ENCODE measurements at regions not wholly inside any gene's neighbourhood (a gene's known extent, or its start where the extent isn't known, plus 50 kb on each side); places are given as distances from the start of the nearest gene placed in this dataset.
"Not testable (repeated sequence)": the region's sequence is repeated elsewhere in the genome, so short reads cannot be mapped to it uniquely, and the experiment has no call there.

DNA sequence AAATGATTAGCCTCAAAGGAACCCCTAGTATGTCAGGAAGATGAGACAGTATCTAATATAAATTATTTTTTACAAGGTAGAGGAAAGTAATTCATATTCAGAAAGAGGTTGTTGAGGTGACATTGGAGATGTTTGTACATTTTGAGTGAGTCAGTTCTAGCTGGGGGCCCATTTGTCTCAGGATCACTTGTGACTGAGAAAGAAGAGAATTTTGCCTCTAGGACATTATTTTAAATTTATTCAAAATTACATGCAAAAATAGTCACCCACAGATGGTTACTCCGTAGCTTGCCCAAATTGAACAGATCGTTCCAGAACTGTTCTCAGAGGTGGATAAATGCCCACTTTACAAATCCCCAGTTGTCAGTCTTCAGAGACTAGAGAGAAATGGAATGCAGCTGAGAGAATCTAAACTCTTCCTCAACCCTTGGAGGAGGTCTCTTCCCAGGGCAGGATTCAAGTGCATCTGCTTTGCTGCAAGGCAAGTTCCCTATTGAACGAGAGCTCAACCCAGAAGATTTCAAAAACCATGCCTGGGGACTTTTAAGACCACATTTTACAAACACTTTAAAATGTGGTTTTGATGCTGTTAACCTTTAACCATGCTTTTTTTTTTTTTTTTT lies 987.8 kb upstream of the ADAMTS5 start:
- DNase-seq (ENCODE audit: low read depth) = peak; percentile 0
- no peak for TF ChIP-seq CTCF (IDR thresholded peaks at IDR 0.05; ENCODE audit: low read depth, low read length)
- TF ChIP-seq MYC (IDR thresholded peaks at IDR 0.05; ENCODE audit: low read depth, low read length) = no peak
- TF ChIP-seq POLR2A (IDR thresholded peaks at IDR 0.05; ENCODE audit: extremely low read depth, insufficient read length) = no peak
- TF ChIP-seq MAX (IDR thresholded peaks at IDR 0.05; ENCODE audit: low read depth, low read length) = no peak

GRCh38 chr21:27953340-27954045 lies 986.6 kb upstream of the ADAMTS5 start:
- TF ChIP-seq MYC (IDR thresholded peaks at IDR 0.05; ENCODE audit: low read depth, low read length) (no peak), MAX (IDR thresholded peaks at IDR 0.05; ENCODE audit: low read depth, low read length) (no peak), CTCF (IDR thresholded peaks at IDR 0.05; ENCODE audit: low read depth, low read length) (no peak), POLR2A (IDR thresholded peaks at IDR 0.05; ENCODE audit: extremely low read depth, insufficient read length) (no peak)
- DNase-seq (ENCODE audit: low read depth) = peak; percentile 42

More for the DNA sequence above, 987.8 kb upstream of the ADAMTS5 start:
- no peak overlapping the region for H3K4me3 ChIP-seq (ENCODE audit: low read depth, low read length)

GRCh38 chr21:27949093-27949492 lies 982.2 kb upstream of the ADAMTS5 start:
- not testable (repeated sequence) for H3K4me3 ChIP-seq (ENCODE audit: low read depth, low read length); DNase-seq (ENCODE audit: low read depth)

More at GRCh38 chr21:27953340-27954045, 986.6 kb upstream of the ADAMTS5 start:
- H3K4me3 ChIP-seq (ENCODE audit: low read depth, low read length) = no peak overlapping the region

DNA sequence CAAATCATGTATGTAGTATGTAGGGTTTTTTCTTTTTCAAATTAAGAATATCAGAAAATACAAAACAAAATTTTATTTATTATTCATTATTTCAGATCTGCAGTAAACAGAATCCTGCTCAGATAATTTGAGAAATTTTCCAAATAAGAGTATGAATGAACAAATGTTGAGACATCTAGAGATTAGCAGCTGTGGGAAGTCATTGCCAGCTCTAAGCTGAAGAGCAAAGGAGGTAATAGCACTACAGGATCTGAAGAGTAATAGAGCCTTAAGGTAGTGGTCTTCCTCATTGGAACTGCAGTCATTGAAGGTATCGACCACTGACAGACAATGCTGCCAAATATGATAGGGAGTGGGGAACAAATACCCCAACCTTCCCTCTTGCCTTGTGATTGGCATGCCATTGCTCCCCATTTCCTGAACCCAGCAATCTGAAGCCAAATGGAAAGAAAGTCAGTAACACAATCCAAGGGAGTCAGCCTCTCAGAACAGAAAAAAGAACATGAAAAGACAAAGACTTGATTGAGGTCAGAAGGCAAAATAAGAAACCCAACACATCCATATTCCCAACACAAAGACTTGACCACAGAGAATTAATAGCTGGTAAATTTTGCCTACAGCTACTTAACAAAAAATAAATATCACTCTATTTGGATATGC lies 963.4 kb upstream of the ADAMTS5 start:
- not testable (repeated sequence) for H3K4me3 ChIP-seq (ENCODE audit: low read depth, low read length); DNase-seq (ENCODE audit: low read depth)

DNA sequence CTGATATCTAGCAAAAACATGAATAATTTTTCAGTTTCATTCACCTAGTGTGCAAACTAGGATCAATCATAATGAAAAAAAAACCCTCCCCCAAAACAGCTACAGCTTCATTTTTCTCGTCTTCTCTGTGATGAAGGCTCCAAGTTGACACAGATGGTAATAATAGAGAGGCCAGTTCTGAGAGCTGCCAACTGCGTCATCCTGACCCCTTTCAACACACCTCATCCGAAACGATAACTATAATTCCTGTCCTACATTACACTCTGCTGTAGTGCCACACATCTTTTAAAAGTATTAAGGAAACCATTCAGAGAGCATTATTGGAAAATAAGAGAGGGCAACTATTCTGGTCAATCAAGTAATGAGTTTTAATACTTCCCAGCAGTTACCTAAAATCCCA lies 962.3 kb upstream of the ADAMTS5 start:
- not testable (repeated sequence) for DNase-seq (ENCODE audit: low read depth); H3K4me3 ChIP-seq (ENCODE audit: low read depth, low read length)

DNA sequence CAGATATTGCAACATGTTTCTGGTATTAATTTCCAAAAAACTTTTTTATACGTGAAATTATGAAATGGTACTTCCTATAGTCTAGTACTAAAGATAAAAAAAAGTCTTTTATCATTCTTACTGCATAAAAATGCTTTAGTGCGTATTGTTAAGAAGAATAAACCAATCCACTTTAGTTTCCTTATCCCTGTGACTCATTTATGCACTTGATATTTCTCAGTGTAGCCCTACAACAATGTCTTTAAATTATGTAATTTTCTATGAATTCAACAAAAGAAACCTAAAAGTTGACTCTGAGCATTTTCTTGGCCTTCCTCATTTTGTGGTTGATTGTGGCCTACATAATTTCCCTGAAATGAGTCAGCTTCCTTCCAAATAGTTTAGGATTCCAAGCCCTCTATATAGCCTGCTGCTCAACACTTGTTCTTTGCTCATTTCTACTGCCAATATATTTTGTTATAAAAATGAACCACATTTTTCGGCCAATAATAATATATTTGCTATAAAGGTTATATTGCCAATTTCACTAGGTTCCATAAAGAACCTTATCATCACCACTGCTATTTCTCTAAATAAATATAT lies 961.7 kb upstream of the ADAMTS5 start:
- H3K4me3 ChIP-seq (ENCODE audit: low read depth, low read length) = not testable (repeated sequence)
- peak; percentile 38 for DNase-seq (ENCODE audit: low read depth)

- DNase-seq (ENCODE audit: low read depth); H3K4me3 ChIP-seq (ENCODE audit: low read depth, low read length): not testable (repeated sequence)
Observed at GRCh38 chr21:27921421-27921820, 954.5 kb upstream of the ADAMTS5 start.

GRCh38 chr21:27917966-27918365 lies 951.1 kb upstream of the ADAMTS5 start:
- not testable (repeated sequence) for DNase-seq (ENCODE audit: low read depth); H3K4me3 ChIP-seq (ENCODE audit: low read depth, low read length)

GRCh38 chr21:27916326-27916725 lies 949.4 kb upstream of the ADAMTS5 start:
- not testable (repeated sequence) for H3K4me3 ChIP-seq (ENCODE audit: low read depth, low read length); DNase-seq (ENCODE audit: low read depth)

DNA sequence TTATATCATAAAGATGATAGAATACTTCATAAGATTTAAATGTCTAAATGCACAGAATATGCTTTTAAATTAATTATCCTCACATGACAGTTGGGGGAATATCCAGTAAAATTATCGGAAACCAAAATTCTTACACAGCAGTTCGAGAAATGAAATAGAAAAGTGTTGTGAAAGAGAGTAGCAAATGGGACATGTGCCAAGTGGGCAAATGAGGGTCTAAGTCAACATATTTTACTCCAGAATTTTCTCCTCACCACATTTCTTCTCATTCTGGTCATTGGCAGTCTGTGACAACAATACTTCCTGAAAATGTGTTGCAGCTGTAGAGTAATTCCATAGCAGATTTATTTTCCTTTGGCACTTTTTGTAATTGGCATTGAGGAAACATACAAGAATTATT lies 945.2 kb upstream of the ADAMTS5 start:
- not testable (repeated sequence) for DNase-seq (ENCODE audit: low read depth); H3K4me3 ChIP-seq (ENCODE audit: low read depth, low read length)

- DNase-seq (ENCODE audit: low read depth); H3K4me3 ChIP-seq (ENCODE audit: low read depth, low read length): not testable (repeated sequence)
Observed at GRCh38 chr21:27909487-27909886, 942.6 kb upstream of the ADAMTS5 start.

DNA sequence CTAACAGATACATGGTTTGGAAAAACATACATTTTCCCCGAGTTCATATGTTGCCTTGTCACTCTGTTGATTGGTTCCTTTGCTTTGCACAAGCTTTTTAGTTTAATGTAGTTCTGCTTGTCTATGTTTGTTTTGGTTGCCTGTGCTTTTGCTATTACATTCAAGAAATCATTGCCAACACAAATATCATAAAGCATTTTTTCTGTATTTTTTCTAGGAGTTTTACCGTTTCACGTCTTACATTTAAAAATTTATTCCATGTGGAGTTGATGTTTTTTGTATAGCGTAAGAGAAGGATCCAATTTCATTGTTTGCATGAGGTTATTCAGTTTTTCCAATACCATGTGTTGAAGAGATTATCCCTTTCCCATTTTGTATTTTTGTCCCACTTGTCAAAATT lies 941.9 kb upstream of the ADAMTS5 start:
- not testable (repeated sequence) for H3K4me3 ChIP-seq (ENCODE audit: low read depth, low read length); DNase-seq (ENCODE audit: low read depth)

- H3K4me3 ChIP-seq (ENCODE audit: low read depth, low read length); DNase-seq (ENCODE audit: low read depth): not testable (repeated sequence)
Observed at GRCh38 chr21:27902904-27903303, 936.0 kb upstream of the ADAMTS5 start.

GRCh38 chr21:27893619-27894018 lies 926.7 kb upstream of the ADAMTS5 start:
- DNase-seq (ENCODE audit: low read depth); H3K4me3 ChIP-seq (ENCODE audit: low read depth, low read length): not testable (repeated sequence)

DNA sequence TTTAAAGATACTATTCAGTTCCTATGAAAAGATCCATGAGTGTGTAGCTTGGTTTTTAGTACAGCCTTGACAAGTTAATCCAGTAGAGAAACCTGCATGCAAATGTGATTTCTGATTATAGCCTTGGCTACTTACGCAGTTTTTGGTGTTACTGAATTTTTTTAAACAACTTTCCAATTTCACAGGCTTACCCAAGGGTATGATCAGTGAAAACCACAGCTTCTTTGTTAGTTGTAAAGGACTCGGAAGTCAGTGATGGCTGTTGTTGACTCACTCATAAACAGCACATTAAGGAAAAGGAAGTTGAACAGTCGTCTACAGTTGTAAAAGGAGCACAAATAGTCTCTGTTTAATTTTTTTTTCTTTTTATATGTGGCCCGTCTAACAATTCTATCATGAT lies 924.6 kb upstream of the ADAMTS5 start:
- peak; percentile 4 for DNase-seq (ENCODE audit: low read depth)
- H3K4me3 ChIP-seq (ENCODE audit: low read depth, low read length) = not testable (repeated sequence)

Data from NB4 (cell line).